A549 (cell line): ENCODE measurements at regions not wholly inside any gene's neighbourhood (a gene's known extent, or its start where the extent isn't known, plus 50 kb on each side); places are given as distances from the start of the nearest gene placed in this dataset.

ENCODE experiments used
- ATAC-seq, 2 experiments: fragments of 200-7000 bp in 1 of 2; fragments of >200 bp in 1 of 2; cut with Nextera tagmentation in 1 of 2; cut with Tn5 transposase in 1 of 2; 3 replicates each; pipeline versions ENCODE4 v1.8.0 to v1.9.1; 2018 to 2020; ENCODE audit warnings: mild to moderate bottlenecking in 1 of 2, moderate library complexity in 1 of 2
- CTCF ChIA-PET: fragments of 300-600 bp; sonication (Branson Sonifier 250); formaldehyde crosslinking; extraction: SDS; loops from one replicate; lab custom pipeline; 2021; ENCODE audit warnings: antibody characterized with exemption, inconsistent platforms; lab: Yijun Ruan, JAX
- POLR2A ChIA-PET: fragments of 350-600 bp; formaldehyde crosslinking; extraction: SDS; loops from one replicate; lab custom pipeline; 2021; ENCODE audit warnings: antibody characterized with exemption, inconsistent platforms; lab: Yijun Ruan, JAX
- DNase-seq, 2 experiments: peaks; one replicate each; pipeline versions ENCODE4 v3.0.0 to v3.0.0-alpha.2; 2011 to 2016; ENCODE audit warnings: low read depth in 1 of 2, low spot score in 1 of 2
- FAIRE-seq: peaks from 2 replicates; lab custom pipeline; 2011; peaks lifted over from hg19 to GRCh38; lab: Jason Lieb, UNC
- H3K27ac ChIP-seq, 2 experiments: fragments of >200 bp; sonication (Bioruptor Twin); formaldehyde crosslinking; 3 replicates each; pipeline ENCODE4 v1.5.1; 2016 to 2017
- H3K4me1 ChIP-seq: fragments of >200 bp; sonication (Bioruptor Twin); formaldehyde crosslinking; 3 replicates; pipeline ENCODE4 v1.6.1; 2016
- H3K4me2 ChIP-seq: fragments of >200 bp; sonication (Bioruptor Twin); formaldehyde crosslinking; 3 replicates; pipeline ENCODE4 v1.6.1; 2016
- H3K4me3 ChIP-seq: fragments of >200 bp; sonication (Bioruptor Twin); formaldehyde crosslinking; 3 replicates; pipeline ENCODE4 v1.5.1; 2016
- H3K9me3 ChIP-seq: fragments of >200 bp; sonication (Bioruptor Twin); formaldehyde crosslinking; 3 replicates; pipeline ENCODE4 v1.6.1; 2016
- CBX2 ChIP-seq: fragments of 200-600 bp; sonication (generic); IDR thresholded peaks from 2 replicates; pipeline ENCODE4 v1.6.1; 2016; ENCODE audit warnings: low read depth, mild to moderate bottlenecking, borderline replicate concordance
- CBX8 ChIP-seq: fragments of 200-600 bp; sonication (generic); IDR thresholded peaks from 2 replicates; pipeline ENCODE4 v1.6.1; 2016
- CEBPB ChIP-seq, 2 experiments: fragments of >200 bp in 1 of 2; sonication (Bioruptor Twin) in 1 of 2; formaldehyde crosslinking in 1 of 2; IDR thresholded peaks; 2 replicates each; pipeline ENCODE4 v1.6.1; 2012 to 2016
- CHD2 ChIP-seq: fragments of 150-350 bp; IDR thresholded peaks from 2 replicates; pipeline ENCODE4 v1.6.1; 2014; ENCODE audit warnings: low read length; ENCODE audit not compliant: partially characterized antibody
- EHF ChIP-seq: fragments of 250-450 bp; sonication (Bioruptor Pico); IDR thresholded peaks from 2 replicates; pipeline ENCODE4 v1.5.0; 2020; ENCODE audit warnings: mild to moderate bottlenecking
- GATA3 ChIP-seq: IDR thresholded peaks from 2 replicates; pipeline ENCODE4 v1.6.1; 2012; ENCODE audit warnings: borderline replicate concordance
- HDAC2 ChIP-seq: fragments of 200-600 bp; sonication (generic); IDR thresholded peaks from 2 replicates; pipeline ENCODE4 v1.6.1; 2016
- HOXA7 ChIP-seq: fragments of 250-450 bp; sonication (Bioruptor Pico); IDR thresholded peaks from 2 replicates; pipeline ENCODE4 v1.5.0; 2020; ENCODE audit warnings: mild to moderate bottlenecking, moderate library complexity
- HOXB13 ChIP-seq: fragments of 250-450 bp; sonication (Bioruptor Pico); IDR thresholded peaks from 2 replicates; pipeline ENCODE4 v1.5.0; 2020; ENCODE audit warnings: low read depth, mild to moderate bottlenecking, moderate library complexity
- JUN ChIP-seq, 2 experiments: fragments of >200 bp; sonication (Bioruptor Twin); formaldehyde crosslinking; IDR thresholded peaks; 2 replicates in 1 of 2; 3 replicates in 1 of 2; pipeline ENCODE4 v1.6.1; 2016 to 2017
- KDM1A ChIP-seq: fragments of 200-600 bp; sonication (generic); IDR thresholded peaks from 2 replicates; pipeline ENCODE4 v1.6.1; 2016; ENCODE audit warnings: low read depth, mild to moderate bottlenecking
- MAX ChIP-seq: IDR thresholded peaks from 2 replicates; pipeline ENCODE4 v1.6.1; 2012
- NFE2L2 ChIP-seq: fragments of 150-350 bp; conservative IDR thresholded peaks from 2 replicates; pipeline ENCODE4 v1.6.1; 2014; ENCODE audit warnings: low read length
- NPAS2 ChIP-seq: fragments of 250-450 bp; sonication (Bioruptor Pico); IDR thresholded peaks from 2 replicates; pipeline ENCODE4 v1.8.0; 2022; ENCODE audit warnings: mild to moderate bottlenecking, moderate library complexity, borderline replicate concordance
- NR3C1 ChIP-seq: fragments of >200 bp; sonication (Bioruptor Twin); formaldehyde crosslinking; IDR thresholded peaks from 3 replicates; pipeline ENCODE4 v1.6.1; 2017
- PHF8 ChIP-seq: fragments of 200-600 bp; sonication (generic); IDR thresholded peaks from 2 replicates; pipeline ENCODE4 v1.6.1; 2016; ENCODE audit warnings: low read depth, mild to moderate bottlenecking, antibody characterized with exemption, moderate library complexity, borderline replicate concordance
- POLR2A ChIP-seq: IDR thresholded peaks from 2 replicates; pipeline ENCODE4 v1.6.1; 2012; ENCODE audit warnings: mild to moderate bottlenecking, low read length
- RARB ChIP-seq: fragments of 250-450 bp; sonication (Bioruptor Pico); IDR thresholded peaks from 2 replicates; pipeline ENCODE4 v1.8.0; 2021; ENCODE audit warnings: mild to moderate bottlenecking, moderate library complexity
- RFX5 ChIP-seq: fragments of 450-650 bp; IDR thresholded peaks from 2 replicates; pipeline ENCODE4 v1.7.1; 2014; ENCODE audit warnings: antibody characterized with exemption, mild to moderate bottlenecking, moderate library complexity
- SREBF2 ChIP-seq: fragments of 450-650 bp; IDR thresholded peaks from 2 replicates; pipeline ENCODE4 v1.6.1; 2014; ENCODE audit warnings: mild to moderate bottlenecking, moderate library complexity
- USF2 ChIP-seq: fragments of 450-650 bp; IDR thresholded peaks from 2 replicates; pipeline ENCODE4 v1.6.1; 2014; ENCODE audit warnings: antibody characterized with exemption
- ZFP36 ChIP-seq: fragments of 450-650 bp; IDR thresholded peaks from 2 replicates; pipeline ENCODE4 v1.6.1; 2014; ENCODE audit warnings: borderline replicate concordance; ENCODE audit not compliant: partially characterized antibody
- ZNF302 ChIP-seq: fragments of 250-450 bp; sonication (Bioruptor Pico); IDR thresholded peaks from 2 replicates; pipeline ENCODE4 v1.9.0; 2021; ENCODE audit warnings: inconsistent platforms, mild to moderate bottlenecking, moderate library complexity
- WGBS: methylation state at CpG from one replicate; pipeline ENCODE4 v1.1.6; 2017; ENCODE audit errors: missing lambda C conversion rate; 5-methylcytosine and 5-hydroxymethylcytosine counted together
- TF ChIP-seq, protein P1 (sequence below): fragments of >200 bp; sonication (Bioruptor Twin); formaldehyde crosslinking; IDR thresholded peaks from 2 replicates; pipeline ENCODE4 v1.6.1; 2016
- TF ChIP-seq, protein P2 (sequence below): fragments of 150-350 bp; IDR thresholded peaks from 2 replicates; pipeline ENCODE4 v1.6.1; 2014; ENCODE audit warnings: low read depth, mild to moderate bottlenecking, low read length
- TF ChIP-seq, protein P3 (sequence below): IDR thresholded peaks from 2 replicates; pipeline ENCODE4 v1.6.1; 2012; ENCODE audit warnings: low read depth, borderline replicate concordance
- TF ChIP-seq, protein P4 (sequence below): fragments of 250-450 bp; sonication (Bioruptor Pico); IDR thresholded peaks from 2 replicates; pipeline ENCODE4 v1.5.0; 2020; ENCODE audit warnings: low read depth, mild to moderate bottlenecking, moderate library complexity

DNA sequence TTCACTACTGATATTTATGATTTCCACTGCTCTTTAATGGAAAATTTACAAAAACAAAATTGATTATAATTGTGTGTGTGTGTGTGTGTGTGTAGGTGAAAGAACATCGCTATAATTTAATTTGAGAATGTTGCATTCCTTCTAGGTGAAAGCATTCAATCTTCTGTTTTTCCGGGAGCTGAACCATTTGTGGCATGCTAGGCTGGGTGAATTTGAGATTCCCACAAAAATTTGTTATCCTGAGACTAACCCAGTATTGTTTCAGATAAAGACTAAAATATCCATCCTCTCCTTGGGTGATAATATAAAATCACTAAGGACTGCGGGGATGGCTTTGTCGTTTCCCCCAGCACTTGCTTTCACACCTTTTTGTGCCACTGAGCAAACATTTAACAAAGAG lies 911.2 kb upstream of the PIK3C3 start (continued):
- TF ChIP-seq RARB (CRISPR knock-in tag) (no peak), HDAC2 (no peak), RFX5 (no peak)
- TF ChIP-seq, protein P1, sequence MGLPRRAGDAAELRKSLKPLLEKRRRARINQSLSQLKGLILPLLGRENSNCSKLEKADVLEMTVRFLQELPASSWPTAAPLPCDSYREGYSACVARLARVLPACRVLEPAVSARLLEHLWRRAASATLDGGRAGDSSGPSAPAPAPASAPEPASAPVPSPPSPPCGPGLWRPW: no peak
- TF ChIP-seq, all 56 proteins: peak for 0

DNA sequence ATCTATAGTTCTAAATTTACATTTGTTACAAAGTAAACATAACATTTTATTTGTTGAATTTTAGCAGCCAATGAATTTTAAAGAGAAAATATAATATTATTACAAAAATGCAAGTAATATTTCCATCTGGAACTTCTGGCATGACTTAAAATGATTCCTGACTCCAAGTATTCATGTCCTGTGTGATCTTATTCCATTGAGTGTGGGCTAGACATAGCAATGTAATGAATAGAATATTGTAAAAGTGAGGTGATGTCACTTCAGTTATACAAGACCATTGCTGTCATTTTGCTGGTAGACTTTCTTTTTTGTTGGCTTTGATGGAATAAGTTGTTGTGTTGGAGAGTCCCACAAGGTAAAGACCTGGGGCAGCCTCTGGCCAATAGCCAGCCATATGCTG lies 912.2 kb upstream of the PIK3C3 start:
- POLR2A ChIA-PET: no interaction called here
- no peak for FAIRE-seq
- no peaks in the 10 kb centered on the region for H3K9me3 ChIP-seq
- CTCF ChIA-PET: no interaction called here
- no peak overlapping the region for H3K27ac ChIP-seq
- no peak for ATAC-seq
- no peaks in the 10 kb centered on the region for H3K4me1 ChIP-seq
- no peak overlapping the region for H3K4me3 ChIP-seq
- TF ChIP-seq MAX: no peak
- TF ChIP-seq NR3C1: no peak
- TF ChIP-seq PHF8: no peak
- TF ChIP-seq ZFP36: no peak
- no peak for TF ChIP-seq SREBF2
- TF ChIP-seq, protein P2, sequence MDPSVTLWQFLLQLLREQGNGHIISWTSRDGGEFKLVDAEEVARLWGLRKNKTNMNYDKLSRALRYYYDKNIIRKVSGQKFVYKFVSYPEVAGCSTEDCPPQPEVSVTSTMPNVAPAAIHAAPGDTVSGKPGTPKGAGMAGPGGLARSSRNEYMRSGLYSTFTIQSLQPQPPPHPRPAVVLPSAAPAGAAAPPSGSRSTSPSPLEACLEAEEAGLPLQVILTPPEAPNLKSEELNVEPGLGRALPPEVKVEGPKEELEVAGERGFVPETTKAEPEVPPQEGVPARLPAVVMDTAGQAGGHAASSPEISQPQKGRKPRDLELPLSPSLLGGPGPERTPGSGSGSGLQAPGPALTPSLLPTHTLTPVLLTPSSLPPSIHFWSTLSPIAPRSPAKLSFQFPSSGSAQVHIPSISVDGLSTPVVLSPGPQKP: no peak
- TF ChIP-seq, protein P3, sequence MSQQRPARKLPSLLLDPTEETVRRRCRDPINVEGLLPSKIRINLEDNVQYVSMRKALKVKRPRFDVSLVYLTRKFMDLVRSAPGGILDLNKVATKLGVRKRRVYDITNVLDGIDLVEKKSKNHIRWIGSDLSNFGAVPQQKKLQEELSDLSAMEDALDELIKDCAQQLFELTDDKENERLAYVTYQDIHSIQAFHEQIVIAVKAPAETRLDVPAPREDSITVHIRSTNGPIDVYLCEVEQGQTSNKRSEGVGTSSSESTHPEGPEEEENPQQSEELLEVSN: no peak
- TF ChIP-seq, protein P4, sequence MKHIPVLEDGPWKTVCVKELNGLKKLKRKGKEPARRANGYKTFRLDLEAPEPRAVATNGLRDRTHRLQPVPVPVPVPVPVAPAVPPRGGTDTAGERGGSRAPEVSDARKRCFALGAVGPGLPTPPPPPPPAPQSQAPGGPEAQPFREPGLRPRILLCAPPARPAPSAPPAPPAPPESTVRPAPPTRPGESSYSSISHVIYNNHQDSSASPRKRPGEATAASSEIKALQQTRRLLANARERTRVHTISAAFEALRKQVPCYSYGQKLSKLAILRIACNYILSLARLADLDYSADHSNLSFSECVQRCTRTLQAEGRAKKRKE (CRISPR knock-in tag): no peak
- TF ChIP-seq NPAS2 (CRISPR knock-in tag): no peak
- TF ChIP-seq GATA3: no peak
- no peak for TF ChIP-seq CHD2
- no peak for TF ChIP-seq ZNF302 (CRISPR knock-in tag)
- no peak overlapping the region for H3K4me2 ChIP-seq
- no peak for DNase-seq

DNA sequence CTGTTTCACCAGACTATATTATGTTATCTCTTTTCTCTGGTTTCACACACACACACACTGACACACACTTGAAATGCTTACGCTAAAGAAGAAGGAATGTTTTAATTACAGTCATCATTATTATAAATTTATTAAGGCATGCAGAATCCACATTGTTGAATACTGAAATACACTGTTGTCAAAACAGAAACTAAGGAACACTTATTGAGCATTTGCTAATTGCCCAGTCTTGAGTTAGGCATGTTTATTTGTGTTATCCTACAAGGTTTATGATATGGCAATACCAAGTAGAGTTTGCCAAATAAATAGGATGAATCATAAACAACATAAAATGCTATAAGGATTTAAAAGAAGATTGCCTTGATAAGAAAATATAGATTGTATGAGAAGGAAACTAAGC lies 917.0 kb upstream of the PIK3C3 start:
- TF ChIP-seq HOXA7 (CRISPR knock-in tag) (no peak), KDM1A (no peak), EHF (no peak), RFX5 (no peak), CEBPB (IDR thresholded peaks at IDR 0.05) (no peak), JUN (IDR thresholded peaks at IDR 0.05) (no peak), CBX8 (no peak), CBX2 (no peak), NFE2L2 (no peak), HDAC2 (no peak), POLR2A (no peak), HOXB13 (no peak), USF2 (no peak)
- TF ChIP-seq, protein P3: no peak
- TF ChIP-seq, all 56 proteins: peak for 0
- CTCF ChIA-PET: no interaction called here
- ATAC-seq (no peak), FAIRE-seq (no peak), DNase-seq (no peak)
- no peak overlapping the region for H3K4me3 ChIP-seq
- H3K4me2 ChIP-seq: no peak overlapping the region
- no peaks in the 10 kb centered on the region for H3K4me1 ChIP-seq
- no peaks in the 10 kb centered on the region for H3K9me3 ChIP-seq
- POLR2A ChIA-PET: no interaction called here
- no peak overlapping the region for H3K27ac ChIP-seq
- WGBS: 62% methylated on average over 1 of the region's 1 CpG
